ENCODE measurements at regions not wholly inside any gene's neighbourhood (a gene's known extent, or its start where the extent isn't known, plus 50 kb on each side); places are given as distances from the start of the nearest gene placed in this dataset.

GRCh38 chr6:120735641-120736040, 598.6 kb downstream of the TBC1D32 start:
- TF ChIP-seq RXRA (IDR thresholded peaks at IDR 0.05; ENCODE audit: insufficient read depth, low read depth, low read length) (no peak), CTCF (IDR thresholded peaks at IDR 0.05; ENCODE audit: control extremely low read depth in 1 of 3, insufficient read depth in 1 of 3, low read depth in 1 of 3, low read length in 3 of 3) (no peak), GABPA (IDR thresholded peaks at IDR 0.05; ENCODE audit: borderline replicate concordance, insufficient read depth, low read length) (no peak), USF2 (IDR thresholded peaks at IDR 0.05; ENCODE audit: low read length) (no peak), JUND (IDR thresholded peaks at IDR 0.05; ENCODE audit: low read length) (no peak), POU5F1 (IDR thresholded peaks at IDR 0.05; ENCODE audit: low read depth, low read length) (no peak), CHD2 (IDR thresholded peaks at IDR 0.05; ENCODE audit: low read length) (no peak), YY1 (IDR thresholded peaks at IDR 0.05; ENCODE audit: low read depth, low read length) (no peak), POLR2A (IDR thresholded peaks at IDR 0.05; ENCODE audit: control extremely low read depth in 1 of 2, low read depth in 2 of 2, low read length in 2 of 2) (no peak), POLR2AphosphoS5 (IDR thresholded peaks at IDR 0.05; ENCODE audit: low read depth, low read length) (no peak)
